Activated CD4-positive, alpha-beta T cell treated with anti-CD3 and anti-CD28 coated beads for 48 hours (primary cell): ENCODE measurements at regions not wholly inside any gene's neighbourhood (a gene's known extent, or its start where the extent isn't known, plus 50 kb on each side); places are given as distances from the start of the nearest gene placed in this dataset.

Experiments
- DNase-seq: peaks from one replicate; pipeline ENCODE4 v3.0.0-alpha.2; 2020

GRCh38 chr20:60288945-60289344 lies 330.7 kb downstream of the CDH26 start:
- no peak for DNase-seq

DNA sequence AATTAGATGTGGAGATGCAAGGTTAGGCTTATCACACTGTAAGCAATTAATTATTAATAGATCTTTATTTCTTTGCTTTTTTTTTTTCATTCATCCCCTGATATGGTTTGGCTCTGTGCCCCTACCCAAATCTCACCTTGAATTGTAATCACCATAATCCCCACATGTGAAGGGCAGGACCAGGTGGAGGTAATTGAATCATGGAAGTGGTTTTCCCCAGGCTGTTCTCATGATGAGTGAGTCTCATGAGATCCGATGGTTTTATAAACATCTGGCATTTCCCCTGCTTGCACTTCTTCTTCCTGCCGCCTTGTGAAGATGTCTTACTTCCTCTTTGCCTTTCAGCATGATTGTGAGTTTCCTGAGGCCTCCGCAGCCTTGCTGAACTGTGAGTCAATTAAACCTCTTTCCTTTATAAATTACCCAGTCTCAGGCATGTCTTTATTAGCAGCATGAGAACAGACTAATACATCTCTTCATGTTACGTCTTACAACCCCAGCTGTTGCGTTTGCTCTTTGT lies 333.8 kb downstream of the CDH26 start:
- no peak for DNase-seq

- no peak for DNase-seq
Measured at GRCh38 chr20:60294632-60295031, 336.4 kb downstream of the CDH26 start.

GRCh38 chr20:60295214-60295613 lies 337.0 kb downstream of the CDH26 start:
- no peak for DNase-seq

DNA sequence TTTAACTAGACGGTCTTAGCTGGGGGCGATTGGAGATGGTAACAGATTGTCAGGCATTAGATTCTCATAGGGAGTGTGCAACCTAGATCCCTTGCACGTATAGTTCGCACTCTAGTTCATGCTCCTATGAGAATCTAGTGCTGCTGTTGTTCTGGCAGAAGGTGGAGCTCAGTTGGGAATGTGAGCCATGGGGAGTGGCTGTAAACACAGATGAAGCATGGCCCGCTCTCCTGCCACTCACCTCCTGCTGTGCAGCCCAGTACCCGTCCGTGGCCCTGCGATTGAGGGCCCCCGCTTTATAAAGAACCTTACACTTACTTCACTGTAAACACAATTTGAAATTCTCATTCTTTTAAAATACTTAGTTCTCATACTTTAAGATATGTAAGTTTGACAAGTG lies 339.4 kb downstream of the CDH26 start:
- DNase-seq, result no peak

DNA sequence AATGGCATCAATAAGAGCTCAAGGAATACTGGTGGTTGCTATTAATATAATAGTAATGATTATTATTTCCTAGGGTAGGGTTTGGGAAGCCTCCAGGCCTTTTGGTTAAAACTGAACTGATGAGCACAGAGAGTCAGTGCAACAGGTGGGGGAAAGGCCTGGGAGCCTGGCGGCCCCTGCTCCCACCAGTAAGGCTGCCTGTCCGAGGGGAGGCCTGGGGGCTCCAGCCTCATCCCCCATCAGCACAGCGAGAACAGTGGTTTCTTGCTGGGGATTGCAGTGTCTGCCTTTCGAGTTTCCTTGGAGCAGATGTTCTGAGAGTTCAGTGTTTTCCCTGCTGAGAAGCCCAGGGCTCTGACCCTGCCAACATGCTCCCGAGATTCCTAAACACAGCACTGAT lies 340.4 kb downstream of the CDH26 start:
- DNase-seq, result no peak

GRCh38 chr20:60299951-60300350 lies 341.7 kb downstream of the CDH26 start:
- DNase-seq, result no peak

GRCh38 chr20:60300374-60300773 lies 342.2 kb downstream of the CDH26 start:
- no peak for DNase-seq

- DNase-seq, result no peak
Measured at GRCh38 chr20:60302875-60303274, 344.7 kb downstream of the CDH26 start.

DNA sequence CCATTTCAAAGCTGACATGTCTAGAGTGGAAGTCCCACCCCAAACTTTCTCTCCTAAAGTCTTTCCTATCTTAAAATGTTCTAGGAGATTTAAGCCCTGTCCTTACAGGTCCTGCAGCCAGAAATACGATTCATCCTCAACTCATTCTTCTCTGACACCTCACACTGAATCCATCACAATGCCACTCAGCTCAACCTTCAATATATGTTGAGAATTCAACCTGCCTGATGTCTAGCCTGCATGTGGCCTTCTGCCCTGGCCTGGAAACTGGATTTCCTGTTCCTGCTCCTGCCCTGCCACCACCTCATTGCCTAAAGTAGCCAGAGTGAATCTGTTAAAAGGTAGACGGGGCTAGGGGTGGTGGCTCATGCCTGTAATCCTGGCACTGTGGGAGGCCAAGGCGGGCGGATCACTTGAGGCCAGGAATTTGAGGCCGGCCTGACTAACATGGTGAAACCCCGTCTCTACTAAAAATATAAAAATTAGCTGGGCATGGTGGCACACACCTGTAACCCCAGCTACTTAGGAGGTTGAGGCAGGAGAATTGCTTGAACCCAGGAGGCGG lies 345.9 kb downstream of the CDH26 start:
- no peak for DNase-seq

GRCh38 chr20:60304931-60305330 lies 346.7 kb downstream of the CDH26 start:
- DNase-seq, result no peak

DNA sequence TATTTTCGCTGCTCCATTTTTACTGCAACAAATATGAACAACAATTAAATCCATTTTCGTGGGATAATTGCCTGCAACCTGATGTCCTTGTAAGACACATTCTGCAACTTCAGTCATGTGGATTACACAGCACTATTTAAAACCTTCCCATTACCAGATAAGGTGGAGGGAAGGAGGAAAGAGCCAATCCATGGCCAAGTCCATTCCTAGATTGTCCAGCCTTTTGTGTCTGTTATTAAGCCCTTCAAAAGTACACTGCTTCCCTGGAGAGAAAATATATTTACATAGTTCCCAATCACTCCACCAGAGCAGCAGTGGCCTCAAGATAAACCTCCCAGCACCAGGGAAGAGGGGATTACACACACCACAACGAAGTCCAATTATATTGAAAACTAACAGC lies 347.9 kb downstream of the CDH26 start:
- no peak for DNase-seq

GRCh38 chr20:60306551-60306950 lies 348.3 kb downstream of the CDH26 start:
- DNase-seq, result no peak

GRCh38 chr20:60310560-60311349 lies 352.5 kb downstream of the CDH26 start:
- DNase-seq, result no peak

GRCh38 chr20:60313191-60313590 lies 355.0 kb downstream of the CDH26 start:
- DNase-seq, result no peak

- no peak for DNase-seq
Measured at GRCh38 chr20:60313614-60314013, 355.4 kb downstream of the CDH26 start.

DNA sequence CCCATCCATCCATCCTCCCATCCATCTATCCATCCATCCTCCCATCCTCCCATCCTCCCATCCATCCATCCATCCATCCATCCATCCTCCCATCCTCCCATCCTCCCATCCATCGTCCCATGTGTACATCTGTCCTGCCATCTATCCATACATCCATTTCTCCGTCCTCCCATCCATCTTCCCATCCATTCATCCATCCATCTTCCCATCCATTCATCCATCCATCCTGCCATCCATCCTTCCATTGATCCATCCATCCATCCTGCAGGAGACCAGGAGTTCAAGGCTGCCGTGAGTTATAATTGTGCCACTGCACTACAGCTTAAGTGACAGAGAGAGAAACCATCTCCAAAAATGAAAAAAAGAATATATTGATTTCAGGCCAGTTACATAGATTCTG lies 356.5 kb downstream of the CDH26 start:
- DNase-seq, result no peak

GRCh38 chr20:60316476-60317158 lies 358.4 kb downstream of the CDH26 start:
- no peak for DNase-seq

- DNase-seq, result no peak
Measured at GRCh38 chr20:60317401-60317800, 359.2 kb downstream of the CDH26 start.

GRCh38 chr20:60321601-60322000 lies 363.4 kb downstream of the CDH26 start:
- DNase-seq, result no peak

- no peak for DNase-seq
Measured at GRCh38 chr20:60326821-60327220, 368.6 kb downstream of the CDH26 start.

DNA sequence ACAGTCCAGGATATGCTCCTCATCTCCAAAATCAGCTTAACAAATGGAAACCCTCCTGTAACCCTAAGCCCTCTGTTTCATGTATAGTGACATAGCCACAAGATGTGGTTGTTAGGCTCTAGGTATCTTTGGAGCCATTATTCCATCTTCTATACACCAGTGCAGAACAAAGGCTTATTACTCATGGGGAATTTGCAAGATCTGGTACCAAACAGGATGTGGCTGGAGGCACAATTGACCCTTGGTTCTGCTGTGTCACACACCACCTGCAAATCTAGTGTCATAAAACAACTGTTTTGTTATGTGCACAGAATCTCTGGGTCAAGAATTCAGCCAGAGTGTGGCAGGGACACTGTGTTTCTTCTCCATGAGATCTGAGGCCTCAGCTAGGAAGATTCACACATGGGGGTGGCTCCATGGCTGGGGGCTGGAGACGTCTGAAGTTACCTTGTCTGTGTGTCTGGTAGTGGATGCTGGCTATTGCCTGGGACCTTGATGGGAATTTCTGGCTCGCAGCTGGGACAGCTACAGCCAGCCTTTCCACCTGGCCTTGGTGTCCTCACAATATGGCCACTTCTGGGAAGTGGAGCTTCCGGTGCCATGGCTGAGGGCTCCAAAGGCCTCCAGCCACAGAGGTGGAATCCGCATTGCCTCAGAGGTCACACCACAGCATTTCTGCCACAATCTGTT lies 369.9 kb downstream of the CDH26 start:
- DNase-seq, result no peak

DNA sequence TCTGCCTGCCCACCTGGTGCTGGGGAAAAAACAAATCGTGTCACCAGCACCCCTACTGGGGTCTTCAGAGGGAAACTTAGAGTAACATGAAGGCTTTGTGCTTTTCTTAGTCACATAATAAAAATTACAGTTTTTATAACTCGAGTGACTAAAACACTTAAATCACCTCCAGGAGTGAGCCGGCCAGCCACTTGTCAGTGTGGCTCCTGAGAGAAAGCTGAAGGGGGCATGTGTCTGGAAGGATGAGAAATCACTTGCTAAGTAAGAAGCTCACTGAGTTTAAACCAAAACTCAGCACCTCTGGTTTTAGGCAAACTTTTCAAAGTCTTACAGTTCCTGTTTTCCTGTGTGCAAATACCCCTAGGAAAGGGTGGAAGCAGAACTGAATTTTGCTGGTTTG lies 372.2 kb downstream of the CDH26 start:
- no peak for DNase-seq
